GM21576 (cell line): ENCODE measurements at regions not wholly inside any gene's neighbourhood (a gene's known extent, or its start where the extent isn't known, plus 50 kb on each side); places are given as distances from the start of the nearest gene placed in this dataset.
"Not testable (repeated sequence)": the region's sequence is repeated elsewhere in the genome, so short reads cannot be mapped to it uniquely, and the experiment has no call there.

Experiments
- ATAC-seq: cut with Tn5 transposase; IDR thresholded peaks from one replicate; pipeline ENCODE4 v1.9.1; 2021; ENCODE audit warnings: mild to moderate bottlenecking, moderate library complexity; ENCODE audit not compliant: unreplicated experiment

GRCh38 chr2:57465967-57466366, 580.6 kb upstream of the VRK2 start:
- ATAC-seq, result no peak

DNA sequence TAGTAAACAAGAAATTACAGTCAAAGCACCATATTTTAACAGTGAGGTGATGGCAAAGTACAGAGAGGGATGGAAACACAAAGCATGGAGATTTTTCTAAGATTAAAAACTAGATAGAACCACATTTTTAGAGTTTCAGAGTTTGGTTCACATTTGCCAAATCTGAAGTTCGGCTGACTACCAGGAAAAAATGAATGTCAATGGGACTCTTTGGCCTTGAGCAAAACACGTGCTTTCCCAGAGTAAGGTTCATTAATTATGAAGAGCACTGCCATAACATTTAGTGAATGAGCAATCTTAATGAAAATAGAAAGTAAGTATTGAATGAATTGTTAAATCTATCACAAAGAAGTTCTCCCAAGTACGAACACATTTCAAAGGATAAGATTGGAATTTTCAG, 571.2 kb upstream of the VRK2 start:
- no peak for ATAC-seq

DNA sequence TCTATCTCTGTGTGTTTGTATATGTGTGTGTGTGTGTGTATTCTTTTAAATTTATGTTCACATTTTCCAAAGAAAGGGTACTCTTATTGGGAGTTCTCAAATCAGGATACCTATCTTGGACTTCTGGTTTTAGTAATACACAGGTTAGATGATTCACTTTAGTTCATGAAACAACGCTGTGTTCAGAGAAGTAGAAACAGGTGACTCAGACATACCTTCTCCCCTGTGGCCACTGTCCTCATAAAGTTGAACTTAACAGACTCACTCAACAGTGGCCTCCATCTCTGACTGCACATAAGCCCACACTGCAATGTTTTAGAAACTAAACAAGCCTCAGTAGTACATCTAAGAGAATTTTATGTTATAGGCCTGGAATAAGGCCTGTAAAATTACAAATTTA, 566.6 kb upstream of the VRK2 start:
- no peak for ATAC-seq

- no peak for ATAC-seq
Observed at GRCh38 chr2:57488061-57488460, 558.5 kb upstream of the VRK2 start.

DNA sequence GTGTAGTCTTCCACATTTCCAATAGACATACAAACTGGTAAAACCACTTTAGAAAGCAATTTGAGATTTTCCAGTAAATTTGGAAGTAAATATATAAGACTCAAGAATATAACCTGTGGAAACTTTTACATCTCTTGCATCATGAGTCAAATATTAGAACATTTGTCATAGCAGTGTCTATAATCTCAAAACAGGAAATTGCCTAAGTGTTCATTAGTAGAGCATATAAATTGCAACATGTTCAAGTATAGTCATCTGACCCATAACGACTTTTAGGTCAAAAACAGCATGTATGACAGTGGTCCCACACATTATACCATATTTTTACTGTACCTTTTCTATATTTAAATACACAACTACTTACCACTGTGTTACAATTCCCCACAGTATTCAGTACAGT, 555.9 kb upstream of the VRK2 start:
- ATAC-seq, result no peak

DNA sequence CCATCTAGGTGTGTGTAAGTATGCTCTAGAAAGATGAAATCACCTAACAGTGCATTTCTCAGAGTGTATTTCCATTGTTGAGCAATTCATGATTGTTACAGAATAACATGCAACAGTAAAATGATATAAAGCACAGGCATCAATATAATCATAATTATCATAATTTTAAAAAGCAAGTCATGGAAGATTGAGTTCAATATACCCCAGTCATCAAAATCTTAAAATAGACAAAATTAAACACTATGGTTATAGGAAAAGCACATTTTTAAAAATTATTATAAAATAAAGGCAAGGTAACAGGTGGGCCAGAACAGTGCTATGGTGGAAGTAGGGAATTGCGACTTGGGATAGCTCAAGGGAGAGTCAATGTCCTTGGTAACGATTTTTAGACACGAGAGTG, 555.4 kb upstream of the VRK2 start:
- no peak for ATAC-seq

DNA sequence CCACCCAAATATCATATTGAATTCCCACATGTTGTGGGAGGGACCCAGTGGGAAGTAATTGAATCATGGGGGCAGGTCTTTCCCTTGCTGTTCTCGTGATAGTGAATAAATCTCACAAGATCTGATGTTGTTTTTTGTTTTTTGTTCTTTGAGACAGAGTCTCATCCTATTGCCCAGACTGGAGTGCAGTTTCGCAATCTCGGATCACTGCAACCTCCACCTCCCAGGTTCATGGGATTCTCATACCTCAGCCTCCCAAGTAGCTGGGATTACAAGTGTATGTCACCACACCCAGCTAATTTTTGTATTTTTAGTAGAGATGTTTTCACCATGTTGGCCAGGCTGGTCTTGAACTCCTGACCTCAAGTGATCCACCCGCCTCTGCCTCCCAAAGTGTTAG, 552.6 kb upstream of the VRK2 start:
- ATAC-seq, result not testable (repeated sequence)

- peak; percentile 83 for ATAC-seq
Observed at GRCh38 chr2:57497489-57498096, 549.0 kb upstream of the VRK2 start.

- no peak for ATAC-seq
Observed at GRCh38 chr2:57504787-57505186, 541.8 kb upstream of the VRK2 start.

DNA sequence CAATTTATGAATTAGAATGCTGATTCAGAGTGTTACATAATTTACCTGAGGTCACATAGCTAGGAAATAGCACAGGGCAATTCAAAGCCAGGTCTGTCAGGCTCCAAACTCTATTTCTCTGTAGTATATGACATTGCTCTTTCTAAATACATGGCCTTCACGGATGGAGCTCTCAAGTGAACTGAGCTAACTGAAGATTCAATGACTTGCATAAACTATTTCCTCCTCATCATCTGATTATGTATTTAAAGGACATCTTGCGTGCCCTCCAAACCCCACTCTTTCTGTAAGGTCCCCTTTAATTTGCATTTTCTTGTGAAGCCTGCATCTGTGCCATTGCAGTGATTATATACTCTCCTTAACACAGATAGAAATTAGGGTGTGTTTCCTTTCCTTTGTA, 537.4 kb upstream of the VRK2 start:
- ATAC-seq, result no peak

DNA sequence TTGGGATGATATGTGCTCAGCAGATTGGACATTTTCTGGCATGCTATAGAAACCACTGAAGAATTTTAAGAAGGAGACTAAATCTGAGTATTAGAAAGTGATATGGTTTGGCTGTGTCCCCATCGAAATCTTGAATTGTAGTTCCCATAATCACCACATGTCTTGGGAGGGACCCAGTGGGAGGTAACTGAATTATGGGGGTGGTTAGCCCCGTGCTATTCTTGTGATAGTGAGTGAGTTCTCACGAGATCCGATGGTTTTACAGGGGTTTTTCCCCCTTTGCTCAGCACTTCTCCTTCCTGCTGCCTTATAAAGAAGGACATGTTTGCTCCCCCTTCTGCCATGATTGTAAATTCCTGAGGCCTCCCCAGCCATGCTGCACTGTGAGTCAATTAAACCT, 535.9 kb upstream of the VRK2 start:
- ATAC-seq, result no peak

DNA sequence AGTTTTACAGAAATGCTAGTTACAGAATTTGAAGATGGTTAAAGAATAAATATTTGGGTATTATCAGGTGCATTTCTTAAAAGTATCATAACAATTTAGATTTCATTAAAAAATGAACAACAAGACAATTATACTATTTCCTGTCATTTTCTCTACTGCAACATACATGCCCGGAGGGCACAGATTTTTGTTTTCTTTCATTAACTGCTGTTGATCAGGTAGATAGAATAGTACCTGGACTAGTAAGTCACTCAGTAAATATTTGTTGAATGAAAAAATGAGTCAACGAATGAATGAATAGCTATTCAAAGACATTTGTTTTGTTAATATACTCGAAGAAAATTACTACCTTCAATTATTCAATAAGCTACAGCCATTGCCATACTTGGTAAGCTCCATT, 531.2 kb upstream of the VRK2 start:
- no peak for ATAC-seq

GRCh38 chr2:57516698-57517340, 529.8 kb upstream of the VRK2 start:
- peak; percentile 90 for ATAC-seq

DNA sequence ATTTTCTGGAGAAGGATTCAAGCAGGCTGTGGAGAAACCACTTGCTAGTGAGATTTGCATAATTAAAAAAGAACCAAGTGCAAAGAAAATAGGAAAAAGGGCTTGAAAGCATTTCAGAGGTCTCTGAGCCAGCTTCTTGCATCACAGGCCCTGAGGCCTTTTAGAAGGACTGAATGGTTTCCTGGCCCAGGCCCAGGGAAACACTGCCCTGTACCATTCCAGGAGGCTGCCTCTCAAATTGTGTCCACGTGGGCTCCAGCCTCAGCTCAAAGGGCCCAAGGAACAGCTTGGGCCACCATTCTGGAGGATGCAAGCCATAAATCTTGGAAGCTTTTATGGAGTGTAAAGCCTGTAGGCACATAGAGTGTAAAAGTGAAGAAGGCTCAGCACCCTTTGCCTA, 523.3 kb upstream of the VRK2 start:
- no peak for ATAC-seq

- no peak for ATAC-seq
Observed at GRCh38 chr2:57527685-57528084, 518.9 kb upstream of the VRK2 start.

DNA sequence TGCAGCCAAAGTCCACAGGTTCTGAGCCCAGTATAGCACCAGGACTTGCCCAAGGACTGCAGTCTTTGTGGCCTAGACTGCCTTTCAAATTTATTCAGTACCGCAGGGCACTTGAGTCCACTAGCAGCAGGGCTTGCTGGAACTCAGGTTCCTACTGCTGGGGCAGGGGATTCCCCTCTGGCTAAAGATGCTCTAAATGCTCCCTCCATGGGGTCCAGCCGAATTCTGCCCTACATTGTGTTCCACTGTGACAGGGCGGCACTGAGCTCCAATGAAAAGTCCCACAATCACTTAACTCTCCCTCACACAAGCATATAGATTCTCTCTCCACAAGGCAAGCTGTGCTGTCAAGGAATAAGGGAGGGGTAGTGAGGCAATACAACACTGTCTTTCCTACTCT, 518.1 kb upstream of the VRK2 start:
- ATAC-seq, result no peak

GRCh38 chr2:57534358-57534757, 512.2 kb upstream of the VRK2 start:
- no peak for ATAC-seq

DNA sequence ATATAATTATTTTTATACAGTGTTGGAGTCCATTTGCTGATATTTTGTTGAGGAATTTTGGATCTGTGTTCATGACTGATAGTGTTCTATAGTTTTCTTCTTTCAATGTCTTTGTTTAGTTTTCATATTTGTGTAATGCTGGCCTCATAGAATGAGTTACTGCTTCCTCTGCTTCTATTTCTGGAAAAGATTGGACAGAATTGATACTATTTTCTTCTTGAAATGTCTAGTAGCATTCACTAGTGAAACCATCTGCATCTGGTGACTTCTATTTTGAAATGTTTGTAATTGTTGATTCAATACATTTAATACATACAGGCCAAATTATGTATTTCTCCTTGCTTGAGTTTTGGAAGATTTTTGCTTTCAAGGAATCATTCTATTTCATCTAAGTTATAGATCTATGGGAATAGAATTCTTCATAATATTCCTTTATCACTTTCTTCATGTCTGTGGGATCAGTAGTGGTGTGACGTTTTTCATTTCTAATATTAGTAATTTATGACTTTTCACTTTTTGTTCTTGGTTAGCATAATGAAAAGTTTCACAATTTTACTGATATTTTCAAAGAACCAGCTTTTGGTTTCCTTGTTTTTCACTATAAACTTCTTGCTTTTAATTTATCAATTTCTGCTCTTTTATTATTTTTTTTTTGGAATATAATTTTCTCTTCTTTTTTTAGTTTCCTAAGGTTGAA, 509.9 kb upstream of the VRK2 start:
- peak; percentile 68 for ATAC-seq

GRCh38 chr2:57539761-57540160, 506.8 kb upstream of the VRK2 start:
- no peak for ATAC-seq

- no peak for ATAC-seq
Observed at GRCh38 chr2:57542081-57542480, 504.5 kb upstream of the VRK2 start.

GRCh38 chr2:57543211-57543610, 503.4 kb upstream of the VRK2 start:
- no peak for ATAC-seq

- ATAC-seq, result no peak
Observed at GRCh38 chr2:57544624-57545023, 502.0 kb upstream of the VRK2 start.
